Right ventricle myocardium inferior (tissue), 1 donor: ENCODE measurements at regions not wholly inside any gene's neighbourhood (a gene's known extent, or its start where the extent isn't known, plus 50 kb on each side); places are given as distances from the start of the nearest gene placed in this dataset.

Experiments
- ATAC-seq: fragments of 200-7000 bp; cut with Tn5 transposase; one replicate; pipeline ENCODE4 v1.9.1; 2020; ENCODE audit warnings: mild to moderate bottlenecking, moderate library complexity
- DNase-seq: peaks from one replicate; pipeline ENCODE4 v3.0.0; 2021; ENCODE audit errors: missing footprints
- intact Hi-C: fragments of 100-400 bp; cut with DNase I; formaldehyde crosslinking; loops from one replicate; pipeline ENCODE4 v1.11.0; 2022
- donor health status: DM: no; HTN: yes; CAD: no; lungs with severe emphysema.

GRCh38 chr3:25246913-25247312 is 181.2 kb upstream of the RARB start:
- DNase-seq (no peak), ATAC-seq (no peak)
- intact Hi-C loops = no loop called here

GRCh38 chr3:25252291-25252690 is 175.8 kb upstream of the RARB start:
- DNase-seq = no peak
- intact Hi-C loops = no loop called here
- ATAC-seq = no peak

- DNase-seq (no peak), ATAC-seq (no peak)
- intact Hi-C loops = no loop called here
Measured at GRCh38 chr3:25257026-25257425, 171.0 kb upstream of the RARB start.

- ATAC-seq = no peak
- intact Hi-C loops = no loop called here
Measured at GRCh38 chr3:25259871-25260270, 168.2 kb upstream of the RARB start.

GRCh38 chr3:25262322-25262721 is 165.7 kb upstream of the RARB start:
- intact Hi-C loops = no loop called here
- no peak for DNase-seq
- no peak for ATAC-seq

More at GRCh38 chr3:25259871-25260270, 168.2 kb upstream of the RARB start:
- DNase-seq = no peak

- ATAC-seq = no peak
- DNase-seq = no peak
- intact Hi-C loops = no loop called here
Measured at GRCh38 chr3:25265284-25265683, 162.8 kb upstream of the RARB start.

GRCh38 chr3:25266677-25267076 is 161.4 kb upstream of the RARB start:
- DNase-seq (no peak), ATAC-seq (no peak)
- intact Hi-C loops = no loop called here

- peak; percentile 26 for ATAC-seq
- intact Hi-C loops = no loop called here
- no peak for DNase-seq
Measured at GRCh38 chr3:25272090-25272489, 156.0 kb upstream of the RARB start.

- DNase-seq (no peak), ATAC-seq (no peak)
- intact Hi-C loops = no loop called here
Measured at GRCh38 chr3:25273582-25274171, 154.4 kb upstream of the RARB start.

GRCh38 chr3:25277503-25277902 is 150.6 kb upstream of the RARB start:
- intact Hi-C loops = no loop called here

GRCh38 chr3:25281041-25281731 is 146.9 kb upstream of the RARB start:
- intact Hi-C loops = no loop called here
- no peak for ATAC-seq
- DNase-seq = no peak

More at GRCh38 chr3:25277503-25277902, 150.6 kb upstream of the RARB start:
- ATAC-seq (no peak), DNase-seq (no peak)

GRCh38 chr3:25281732-25282126 is 146.3 kb upstream of the RARB start:
- intact Hi-C loops = no loop called here
- no peak for ATAC-seq
- DNase-seq = no peak

- ATAC-seq = no peak
- no peak for DNase-seq
- intact Hi-C loops = no loop called here
Measured at GRCh38 chr3:25283613-25284012, 144.4 kb upstream of the RARB start.

- DNase-seq = no peak
- intact Hi-C loops = no loop called here
- ATAC-seq = no peak
Measured at GRCh38 chr3:25284249-25284648, 143.8 kb upstream of the RARB start.

GRCh38 chr3:25287291-25287884 is 140.7 kb upstream of the RARB start:
- intact Hi-C loops = no loop called here
- no peak for DNase-seq
- no peak for ATAC-seq

GRCh38 chr3:25288413-25288812 is 139.7 kb upstream of the RARB start:
- ATAC-seq = no peak
- DNase-seq = no peak
- intact Hi-C loops = no loop called here

- ATAC-seq = no peak
Measured at GRCh38 chr3:25289156-25289555, 138.9 kb upstream of the RARB start.

GRCh38 chr3:25289663-25290062 is 138.4 kb upstream of the RARB start:
- no peak for ATAC-seq

More at GRCh38 chr3:25289156-25289555, 138.9 kb upstream of the RARB start:
- intact Hi-C loops = no loop called here
- no peak for DNase-seq

GRCh38 chr3:25291481-25291905 is 136.6 kb upstream of the RARB start:
- no peak for DNase-seq
- no peak for ATAC-seq
- intact Hi-C loops = no loop called here

More at GRCh38 chr3:25289663-25290062, 138.4 kb upstream of the RARB start:
- no peak for DNase-seq
- intact Hi-C loops = no loop called here

- DNase-seq (no peak), ATAC-seq (no peak)
- intact Hi-C loops = no loop called here
Measured at GRCh38 chr3:25292036-25292435, 136.0 kb upstream of the RARB start.
